ENCODE measurements at regions not wholly inside any gene's neighbourhood (a gene's known extent, or its start where the extent isn't known, plus 50 kb on each side); places are given as distances from the start of the nearest gene placed in this dataset.

DNA sequence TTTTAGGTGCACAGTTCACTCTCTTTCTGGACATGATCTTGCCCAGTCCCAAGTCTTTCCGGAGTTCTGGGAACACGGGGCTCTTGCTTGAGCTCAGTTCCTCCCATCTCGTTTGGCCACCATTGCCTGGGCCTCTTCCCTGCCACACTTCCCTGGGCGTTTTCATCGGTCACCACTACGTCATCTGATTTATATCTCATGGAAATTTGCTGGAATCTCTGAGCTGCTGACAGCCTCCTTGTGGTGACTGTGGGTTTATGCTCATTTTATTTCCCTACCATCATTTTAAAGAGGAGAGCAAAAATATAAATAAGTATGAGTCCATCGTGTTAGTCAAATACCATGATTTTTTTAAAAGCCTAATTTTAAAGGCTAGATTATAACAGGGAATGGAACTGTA lies 449.1 kb upstream of the KAZN start:
- H4K20me1 ChIP-seq (ENCODE audit: insufficient read depth, poor library complexity, severe bottlenecking), result no peaks in the 10 kb centered on the region
- no peaks in the 10 kb centered on the region for H3K27me3 ChIP-seq
- H3K27ac ChIP-seq, result no peak overlapping the region
- H3K4me3 ChIP-seq, result no peak overlapping the region
- H3K79me2 ChIP-seq, result no peaks in the 10 kb centered on the region
- no peak overlapping the region for H2AFZ ChIP-seq
- no peak overlapping the region for H3K4me2 ChIP-seq
- 84% methylated on average over 7 of the region's 7 CpGs for WGBS (ENCODE audit: low lambda C conversion rate, missing lambda C conversion rate)
- H3K4me1 ChIP-seq (ENCODE audit: insufficient read depth), result peaks cover 5% of the 10 kb centered on the region
- H3K9me2 ChIP-seq (replicated peaks; ENCODE audit: insufficient read depth), result no peaks in the 10 kb centered on the region
- no peak for DNase-seq (ENCODE audit: low spot score)
- H3K36me3 ChIP-seq (replicated peaks; ENCODE audit: insufficient read depth, low read depth), result no peaks in the 10 kb centered on the region
- H3K9me3 ChIP-seq (ENCODE audit: low read depth), result no peaks in the 10 kb centered on the region
- TF ChIP-seq EZH2phosphoT487 (IDR thresholded peaks at IDR 0.05; ENCODE audit: low read depth, severe bottlenecking, unreplicated experiment), result no peak

DNA sequence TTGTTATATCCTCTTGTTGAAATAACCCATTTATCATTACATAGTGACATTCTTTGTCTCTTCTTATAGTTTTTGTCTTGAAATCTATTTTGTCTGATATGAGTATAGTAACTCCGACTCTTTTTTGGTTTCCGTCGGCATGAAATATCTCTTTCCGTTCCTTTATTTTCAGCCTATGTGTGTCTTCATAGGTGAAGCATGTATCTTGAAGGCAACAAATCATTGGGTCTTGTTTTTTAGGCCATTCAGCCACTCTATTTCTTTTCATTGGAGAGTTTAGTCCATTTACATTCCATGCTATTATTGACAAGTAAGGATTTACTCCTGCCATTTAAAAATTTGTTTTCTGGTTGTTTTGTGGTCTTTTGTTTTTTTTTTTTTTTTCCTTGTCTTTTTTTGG lies 441.9 kb upstream of the KAZN start:
- Histone ChIP-seq H3K27ac (no peak overlapping the region), H2AFZ (no peak overlapping the region), H3K79me2 (no peaks in the 10 kb centered on the region), H3K9me2 (replicated peaks; ENCODE audit: insufficient read depth) (no peaks in the 10 kb centered on the region), H3K4me3 (no peak overlapping the region), H4K20me1 (ENCODE audit: insufficient read depth, poor library complexity, severe bottlenecking) (no peaks in the 10 kb centered on the region), H3K4me2 (no peak overlapping the region), H3K36me3 (replicated peaks; ENCODE audit: insufficient read depth, low read depth) (no peaks in the 10 kb centered on the region), H3K4me1 (ENCODE audit: insufficient read depth) (no peaks in the 10 kb centered on the region), H3K27me3 (no peaks in the 10 kb centered on the region), H3K9me3 (ENCODE audit: low read depth) (peaks cover 16% of the 10 kb centered on the region)
- WGBS (ENCODE audit: low lambda C conversion rate, missing lambda C conversion rate), result 96% methylated on average over 4 of the region's 4 CpGs
- DNase-seq (ENCODE audit: low spot score), result no peak
- TF ChIP-seq EZH2 (IDR thresholded peaks at IDR 0.05; ENCODE audit: borderline replicate concordance), result no peak
- TF ChIP-seq EZH2phosphoT487 (IDR thresholded peaks at IDR 0.05; ENCODE audit: low read depth, severe bottlenecking, unreplicated experiment), result no peak
- TF ChIP-seq, protein P1, sequence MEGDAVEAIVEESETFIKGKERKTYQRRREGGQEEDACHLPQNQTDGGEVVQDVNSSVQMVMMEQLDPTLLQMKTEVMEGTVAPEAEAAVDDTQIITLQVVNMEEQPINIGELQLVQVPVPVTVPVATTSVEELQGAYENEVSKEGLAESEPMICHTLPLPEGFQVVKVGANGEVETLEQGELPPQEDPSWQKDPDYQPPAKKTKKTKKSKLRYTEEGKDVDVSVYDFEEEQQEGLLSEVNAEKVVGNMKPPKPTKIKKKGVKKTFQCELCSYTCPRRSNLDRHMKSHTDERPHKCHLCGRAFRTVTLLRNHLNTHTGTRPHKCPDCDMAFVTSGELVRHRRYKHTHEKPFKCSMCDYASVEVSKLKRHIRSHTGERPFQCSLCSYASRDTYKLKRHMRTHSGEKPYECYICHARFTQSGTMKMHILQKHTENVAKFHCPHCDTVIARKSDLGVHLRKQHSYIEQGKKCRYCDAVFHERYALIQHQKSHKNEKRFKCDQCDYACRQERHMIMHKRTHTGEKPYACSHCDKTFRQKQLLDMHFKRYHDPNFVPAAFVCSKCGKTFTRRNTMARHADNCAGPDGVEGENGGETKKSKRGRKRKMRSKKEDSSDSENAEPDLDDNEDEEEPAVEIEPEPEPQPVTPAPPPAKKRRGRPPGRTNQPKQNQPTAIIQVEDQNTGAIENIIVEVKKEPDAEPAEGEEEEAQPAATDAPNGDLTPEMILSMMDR (IDR thresholded peaks at IDR 0.05; ENCODE audit: poor library complexity), result no peak

DNA sequence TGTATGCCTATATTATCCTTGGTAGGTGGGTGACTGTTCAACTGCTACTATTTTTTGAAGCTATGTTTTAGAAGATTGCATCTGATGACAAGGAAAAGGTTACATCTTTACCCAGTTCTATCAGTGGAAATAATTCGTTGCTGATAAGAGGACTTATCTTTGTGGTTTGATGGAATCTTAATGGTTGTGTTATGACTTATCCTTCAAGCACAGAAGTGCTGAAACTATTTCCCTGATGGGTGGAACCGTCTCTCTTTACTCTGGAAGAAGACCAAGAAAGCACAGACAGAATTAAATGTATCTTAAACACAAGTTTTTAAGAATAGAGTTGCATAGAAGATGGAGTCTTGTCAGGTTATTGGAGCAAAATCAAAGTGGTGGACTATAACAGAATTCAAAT lies 437.7 kb upstream of the KAZN start:
- H3K9me3 ChIP-seq (ENCODE audit: low read depth), result peaks cover 14% of the 10 kb centered on the region
- DNase-seq (ENCODE audit: low spot score), result no peak
- WGBS (ENCODE audit: low lambda C conversion rate, missing lambda C conversion rate), result 34% methylated on average over 2 of the region's 2 CpGs

DNA sequence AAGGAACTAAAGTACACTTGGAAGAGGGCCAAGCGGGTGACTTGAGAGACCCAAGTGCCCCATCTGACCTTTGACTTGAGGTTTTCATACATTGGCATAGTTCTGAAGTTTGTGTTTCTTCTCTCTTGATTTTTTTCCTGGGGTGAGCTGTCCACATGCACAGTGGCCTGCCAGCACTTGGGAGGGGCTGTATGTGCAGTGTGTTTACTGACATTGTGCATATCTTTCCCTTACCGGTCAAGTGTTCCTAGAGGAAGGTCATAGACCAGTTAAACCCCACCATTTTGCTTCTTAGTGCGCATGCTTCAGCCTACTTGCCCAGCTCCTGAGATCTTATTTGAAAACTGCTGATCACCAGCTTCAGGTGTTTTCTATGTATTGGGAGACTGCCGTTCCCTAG lies 435.2 kb upstream of the KAZN start:
- Histone ChIP-seq H3K4me2 (no peak overlapping the region), H3K27ac (no peak overlapping the region), H3K9me2 (replicated peaks; ENCODE audit: insufficient read depth) (no peaks in the 10 kb centered on the region), H3K27me3 (no peaks in the 10 kb centered on the region), H3K4me3 (no peak overlapping the region), H3K9me3 (ENCODE audit: low read depth) (no peaks in the 10 kb centered on the region), H3K4me1 (ENCODE audit: insufficient read depth) (no peaks in the 10 kb centered on the region), H2AFZ (no peak overlapping the region), H4K20me1 (ENCODE audit: insufficient read depth, poor library complexity, severe bottlenecking) (no peaks in the 10 kb centered on the region), H3K79me2 (no peaks in the 10 kb centered on the region), H3K36me3 (replicated peaks; ENCODE audit: insufficient read depth, low read depth) (no peaks in the 10 kb centered on the region)
- TF ChIP-seq, protein P1 (IDR thresholded peaks at IDR 0.05; ENCODE audit: poor library complexity), result no peak
- TF ChIP-seq EZH2 (IDR thresholded peaks at IDR 0.05; ENCODE audit: borderline replicate concordance), result no peak
- no peak for TF ChIP-seq EZH2phosphoT487 (IDR thresholded peaks at IDR 0.05; ENCODE audit: low read depth, severe bottlenecking, unreplicated experiment)
- 82% methylated on average over 4 of the region's 4 CpGs for WGBS (ENCODE audit: low lambda C conversion rate, missing lambda C conversion rate)
- no peak for DNase-seq (ENCODE audit: low spot score)

More for the DNA sequence above, 437.7 kb upstream of the KAZN start:
- H3K9me2 ChIP-seq (replicated peaks; ENCODE audit: insufficient read depth), result no peaks in the 10 kb centered on the region
- no peak overlapping the region for H2AFZ ChIP-seq
- H3K4me1 ChIP-seq (ENCODE audit: insufficient read depth), result no peaks in the 10 kb centered on the region
- TF ChIP-seq EZH2 (IDR thresholded peaks at IDR 0.05; ENCODE audit: borderline replicate concordance), result no peak
- TF ChIP-seq, protein P1 (IDR thresholded peaks at IDR 0.05; ENCODE audit: poor library complexity), result no peak
- TF ChIP-seq EZH2phosphoT487 (IDR thresholded peaks at IDR 0.05; ENCODE audit: low read depth, severe bottlenecking, unreplicated experiment), result no peak
- H3K27ac ChIP-seq, result no peak overlapping the region
- H4K20me1 ChIP-seq (ENCODE audit: insufficient read depth, poor library complexity, severe bottlenecking), result no peaks in the 10 kb centered on the region
- H3K4me2 ChIP-seq, result no peak overlapping the region
- no peak overlapping the region for H3K4me3 ChIP-seq
- no peaks in the 10 kb centered on the region for H3K36me3 ChIP-seq (replicated peaks; ENCODE audit: insufficient read depth, low read depth)
- H3K27me3 ChIP-seq, result no peaks in the 10 kb centered on the region
- H3K79me2 ChIP-seq, result no peaks in the 10 kb centered on the region

Measured in hepatocyte (in vitro differentiated cells).